Stimulated activated CD8-positive, alpha-beta memory T cell treated with anti-CD3 and anti-CD28 coated beads, Interleukin-12 subunit alpha, Interleukin-12 subunit beta, amount 100 ng/mL, for 24 hours (primary cell): ENCODE measurements at regions not wholly inside any gene's neighbourhood (a gene's known extent, or its start where the extent isn't known, plus 50 kb on each side); places are given as distances from the start of the nearest gene placed in this dataset.
"Not testable (repeated sequence)": the region's sequence is repeated elsewhere in the genome, so short reads cannot be mapped to it uniquely, and the experiment has no call there.

Source experiments
- DNase-seq: peaks from one replicate; pipeline ENCODE4 v3.0.0-alpha.2; 2020; ENCODE audit errors: extremely low read depth

DNA sequence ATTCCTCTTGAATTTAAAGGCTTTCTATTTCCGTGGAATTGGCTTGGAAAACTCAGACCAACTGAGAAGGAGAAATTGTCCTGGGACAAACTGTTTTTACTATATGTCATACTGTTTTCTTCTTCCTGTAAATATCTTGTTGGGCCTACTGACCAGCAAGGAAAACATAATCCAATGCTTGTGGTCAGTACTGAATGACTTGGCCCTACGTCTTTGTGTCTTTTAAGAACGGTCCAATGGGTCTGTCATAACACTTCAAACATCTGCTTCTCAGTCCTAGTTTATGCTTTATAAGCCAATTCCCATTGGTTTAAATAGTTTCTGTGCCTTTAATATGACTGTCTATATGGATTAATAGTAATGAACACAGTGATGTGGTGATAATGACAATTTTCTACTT, 248.5 kb upstream of the DDHD1 start:
- DNase-seq = no peak

DNA sequence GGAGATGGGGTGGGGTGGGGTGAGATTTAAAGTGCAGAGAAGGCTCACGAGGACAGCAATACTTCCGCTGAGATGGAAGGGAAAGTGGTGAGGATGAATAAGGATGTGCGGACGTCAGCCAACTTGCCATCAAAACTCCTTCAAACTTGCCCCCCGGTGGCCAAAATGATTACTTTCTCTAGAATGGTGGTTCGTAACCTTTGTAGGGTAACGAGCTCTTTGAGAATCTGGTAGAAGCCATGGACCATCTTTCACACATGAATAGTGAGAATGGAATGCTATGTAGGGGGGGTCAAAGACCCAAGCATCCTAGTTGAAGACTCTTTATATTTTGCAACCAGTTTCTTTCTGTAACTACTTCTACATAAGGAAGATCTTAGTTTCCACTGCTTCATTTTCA, 245.9 kb upstream of the DDHD1 start:
- DNase-seq = no peak

DNA sequence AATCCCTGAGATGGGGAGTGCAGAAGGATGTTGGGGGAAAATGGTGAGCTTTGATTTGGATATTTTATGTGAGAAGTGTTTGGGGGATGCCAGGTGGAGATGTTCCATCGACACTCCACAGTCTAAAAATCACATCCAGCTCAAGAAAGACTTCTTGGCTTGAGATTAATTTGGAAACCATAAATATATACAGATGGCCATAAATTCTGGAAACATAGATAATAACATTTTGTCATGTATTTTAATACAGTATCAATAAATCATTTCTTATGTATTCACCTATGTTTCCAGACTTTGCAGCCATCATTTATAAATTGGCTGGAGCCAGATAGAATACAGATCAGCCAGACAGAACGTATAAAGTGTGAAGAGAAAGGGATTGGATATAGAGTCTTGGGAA, 245.5 kb upstream of the DDHD1 start:
- DNase-seq = no peak

GRCh38 chr14:53395267-53395666, 242.1 kb upstream of the DDHD1 start:
- not testable (repeated sequence) for DNase-seq

- no peak for DNase-seq
Observed at GRCh38 chr14:53391631-53392285, 238.6 kb upstream of the DDHD1 start.

- DNase-seq = no peak
Observed at GRCh38 chr14:53391156-53391555, 238.0 kb upstream of the DDHD1 start.

DNA sequence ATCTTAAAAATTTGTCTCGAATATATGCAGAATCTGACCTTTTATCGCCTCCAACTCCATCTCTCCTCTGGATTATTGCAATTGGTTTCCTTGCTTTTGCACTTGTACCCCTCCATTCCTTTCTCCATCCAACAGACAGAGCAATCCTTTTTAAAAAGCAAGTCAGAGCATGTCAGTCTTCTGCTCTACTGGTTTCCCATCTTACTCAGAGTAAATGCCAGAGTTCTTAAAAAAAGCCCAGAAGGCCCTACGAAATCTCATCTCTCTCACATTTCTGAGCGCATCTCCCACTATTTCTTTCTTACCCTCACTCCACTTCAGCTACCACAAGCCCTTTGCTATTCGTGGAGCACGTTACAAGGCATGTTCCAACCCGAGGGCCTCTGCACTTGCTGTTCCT, 236.9 kb upstream of the DDHD1 start:
- no peak for DNase-seq

DNA sequence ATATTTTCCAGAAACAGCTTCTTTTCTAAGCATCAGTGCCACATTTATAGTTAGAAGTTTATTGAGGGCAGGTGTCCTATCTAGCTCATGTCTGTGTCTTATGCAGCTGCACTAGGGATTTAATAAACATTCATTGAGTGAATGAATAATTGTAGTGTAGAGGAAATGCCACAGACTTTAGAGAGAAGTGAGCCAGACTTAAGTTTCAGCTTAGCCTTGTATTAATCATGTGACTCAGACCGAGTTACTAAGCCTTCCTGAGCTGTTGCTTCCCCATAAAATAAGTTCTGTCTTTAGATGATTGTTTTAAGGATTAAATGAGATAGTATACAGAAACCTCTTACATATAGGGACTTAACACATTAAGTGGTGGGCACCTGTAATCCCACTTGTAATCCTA, 236.1 kb upstream of the DDHD1 start:
- no peak for DNase-seq

- no peak for DNase-seq
Observed at GRCh38 chr14:53386362-53386761, 233.2 kb upstream of the DDHD1 start.

- DNase-seq = no peak
Observed at GRCh38 chr14:53384536-53384935, 231.4 kb upstream of the DDHD1 start.

GRCh38 chr14:53384073-53384472, 230.9 kb upstream of the DDHD1 start:
- DNase-seq = no peak

GRCh38 chr14:53381895-53382294, 228.8 kb upstream of the DDHD1 start:
- DNase-seq = no peak

DNA sequence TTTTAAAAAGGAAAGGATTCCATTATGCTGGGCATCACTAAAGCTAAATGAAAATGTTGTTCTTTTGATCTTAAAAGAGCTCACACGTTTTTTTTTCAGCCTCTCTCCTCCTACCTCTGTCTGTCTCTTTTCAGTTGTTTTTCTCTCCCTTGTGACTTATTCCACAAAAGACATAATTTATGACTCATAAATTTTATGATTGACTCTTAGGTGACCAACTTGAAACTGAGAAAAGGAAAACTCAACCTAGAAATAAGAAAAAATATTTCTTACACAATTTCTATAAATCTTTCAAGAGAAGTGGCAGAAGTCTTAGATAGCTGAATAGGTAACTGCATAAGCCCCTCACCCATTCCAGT, 227.7 kb upstream of the DDHD1 start:
- no peak for DNase-seq

GRCh38 chr14:53380052-53380866, 227.1 kb upstream of the DDHD1 start:
- no peak for DNase-seq

DNA sequence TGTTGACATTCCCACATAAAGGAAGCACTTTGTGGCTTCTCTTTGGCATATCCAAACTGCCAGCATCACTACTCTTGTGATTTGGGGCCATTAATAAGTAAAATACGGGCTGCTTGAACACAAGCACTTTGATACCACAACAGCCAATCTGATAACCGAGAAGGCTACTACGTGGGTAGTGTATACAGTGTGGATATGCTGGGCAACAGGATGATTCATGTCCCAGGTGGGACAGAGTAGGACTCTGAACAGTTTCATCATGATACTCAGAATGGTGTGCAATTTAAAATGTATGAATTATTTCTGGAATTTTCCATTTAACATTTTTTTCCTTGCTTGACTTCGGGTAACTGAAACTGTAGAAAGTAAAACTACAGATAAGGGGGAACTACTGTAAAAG, 225.0 kb upstream of the DDHD1 start:
- DNase-seq = no peak

GRCh38 chr14:53376064-53376463, 222.9 kb upstream of the DDHD1 start:
- DNase-seq = no peak

- no peak for DNase-seq
Observed at GRCh38 chr14:53375599-53375998, 222.5 kb upstream of the DDHD1 start.

DNA sequence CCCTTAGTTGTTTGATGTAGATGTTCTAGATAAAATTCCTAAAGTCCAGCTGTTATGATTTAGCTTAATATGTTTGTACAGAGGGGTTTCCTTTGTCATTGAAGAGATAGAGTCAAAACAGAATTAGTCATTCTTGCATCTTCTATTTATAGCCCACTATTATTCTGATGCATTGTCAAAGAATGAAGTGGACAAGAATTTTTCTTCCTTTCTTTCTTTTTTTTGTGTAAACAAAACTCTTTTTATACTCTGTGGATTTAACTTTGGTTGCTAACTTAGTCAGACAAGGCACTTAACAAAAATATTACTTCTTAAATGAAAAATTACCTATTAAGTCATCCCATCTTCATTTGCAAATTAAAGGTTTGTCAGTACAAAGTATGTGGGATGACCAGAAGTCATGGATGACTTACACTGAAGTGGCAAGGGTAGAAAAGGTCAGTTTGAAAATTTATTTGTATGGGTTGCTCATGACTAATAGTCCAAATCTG, 215.6 kb upstream of the DDHD1 start:
- DNase-seq = no peak

- DNase-seq = no peak
Observed at GRCh38 chr14:53368066-53368465, 214.9 kb upstream of the DDHD1 start.

DNA sequence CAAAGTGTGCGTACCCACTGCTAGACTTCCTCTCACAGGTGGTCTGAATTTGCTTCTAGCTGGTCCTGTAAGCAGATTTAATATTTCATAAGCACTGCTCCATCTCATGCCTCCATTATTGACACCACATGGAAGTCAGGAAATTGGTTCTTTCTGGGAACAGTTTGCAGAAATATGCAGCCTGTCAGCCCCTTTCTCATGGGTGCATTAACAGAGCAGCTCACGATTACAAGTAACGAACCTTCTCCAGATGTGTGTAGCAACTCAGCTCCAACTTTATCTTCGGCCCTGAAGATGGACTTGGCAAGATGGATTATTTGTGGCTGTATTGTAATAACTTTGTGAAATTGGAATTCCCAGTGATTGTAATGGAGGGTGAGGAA, 214.5 kb upstream of the DDHD1 start:
- DNase-seq = no peak

GRCh38 chr14:53365486-53366130, 212.5 kb upstream of the DDHD1 start:
- no peak for DNase-seq

DNA sequence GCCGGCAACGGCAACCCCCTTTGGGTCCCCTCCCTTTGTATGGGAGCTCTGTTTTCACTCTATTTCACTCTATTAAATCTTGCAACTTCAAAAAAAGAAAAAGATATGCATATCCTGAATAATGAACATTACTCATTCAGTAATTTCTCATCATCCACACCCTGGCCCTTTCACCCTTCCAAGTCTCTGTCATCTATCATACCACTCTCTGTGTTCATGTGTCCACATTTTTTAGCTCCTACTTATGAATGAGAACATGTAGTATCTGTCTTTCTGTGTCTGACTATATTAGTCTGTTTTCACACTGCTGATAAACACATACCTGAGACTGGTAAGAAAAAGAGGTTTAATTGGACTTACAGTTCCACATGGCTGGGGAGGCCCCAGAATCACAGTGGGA, 209.8 kb upstream of the DDHD1 start:
- DNase-seq = not testable (repeated sequence)

- DNase-seq = no peak
Observed at GRCh38 chr14:53360829-53361228, 207.7 kb upstream of the DDHD1 start.
